ENCODE measurements at regions not wholly inside any gene's neighbourhood (a gene's known extent, or its start where the extent isn't known, plus 50 kb on each side); places are given as distances from the start of the nearest gene placed in this dataset.

- DNase-seq (ENCODE audit: low read depth in 2 of 2): no peak
Observed at GRCh38 chr3:159127021-159127392, 325.2 kb downstream of the MFSD1 start.

DNA sequence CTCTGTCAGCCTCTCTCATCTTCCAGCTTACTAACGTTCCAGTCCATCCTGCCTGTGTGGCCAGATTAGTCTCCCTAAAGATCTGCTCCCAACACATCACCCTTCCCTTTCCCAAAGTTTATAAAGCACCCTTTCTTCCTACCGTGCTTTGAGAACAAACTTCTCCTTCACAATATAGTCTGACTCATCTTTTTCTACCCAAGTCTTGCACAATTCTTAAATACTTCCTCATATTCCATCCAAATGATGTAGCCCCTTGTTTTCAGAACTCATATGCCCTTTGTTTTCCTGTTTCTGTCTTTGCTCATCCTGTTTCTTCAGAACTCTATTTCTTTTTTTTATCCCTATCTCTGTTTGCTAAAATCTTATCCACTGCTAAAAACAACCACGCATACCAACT is 326.8 kb downstream of the MFSD1 start:
- no peak for DNase-seq (ENCODE audit: low read depth in 2 of 2)

DNA sequence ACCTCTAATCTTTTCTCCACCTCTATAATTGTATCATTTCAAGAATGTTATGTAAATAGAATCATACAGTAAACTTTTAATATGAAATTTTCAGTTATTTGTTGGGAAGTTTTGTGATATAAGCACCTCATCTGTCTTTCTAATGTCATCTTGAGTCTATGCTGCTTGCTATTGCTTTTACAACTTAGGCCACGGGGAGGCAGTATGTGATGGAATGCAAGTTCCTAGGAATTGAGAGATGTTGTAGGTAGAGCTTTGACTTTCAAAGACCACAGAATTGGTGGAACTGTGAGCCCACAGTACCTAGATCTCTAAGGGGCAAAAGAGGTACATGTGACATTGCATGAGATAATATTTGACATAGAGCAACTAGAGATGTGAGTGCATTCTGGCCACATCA is 328.3 kb downstream of the MFSD1 start:
- no peak for DNase-seq (ENCODE audit: low read depth in 2 of 2)

DNA sequence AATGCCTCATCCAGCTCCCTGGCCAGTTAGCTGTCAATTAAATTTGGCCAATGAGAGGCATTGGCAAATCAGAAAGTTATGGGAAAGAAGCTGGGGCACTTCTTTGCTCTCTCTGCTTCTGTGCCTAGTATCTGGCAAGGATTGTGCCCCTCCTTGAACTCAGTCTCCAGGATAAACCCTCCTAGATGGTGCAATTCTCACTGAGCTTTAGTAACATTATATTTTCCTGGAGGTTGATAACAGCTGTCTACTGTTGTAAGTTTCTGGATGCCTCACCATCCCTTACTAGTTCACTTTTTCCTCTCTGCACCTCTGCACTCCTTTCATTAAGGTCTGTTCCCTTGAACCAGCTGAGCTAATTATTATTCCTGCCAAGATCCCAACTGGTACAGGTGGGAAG is 329.5 kb downstream of the MFSD1 start:
- no peak for DNase-seq (ENCODE audit: low read depth in 2 of 2)

DNA sequence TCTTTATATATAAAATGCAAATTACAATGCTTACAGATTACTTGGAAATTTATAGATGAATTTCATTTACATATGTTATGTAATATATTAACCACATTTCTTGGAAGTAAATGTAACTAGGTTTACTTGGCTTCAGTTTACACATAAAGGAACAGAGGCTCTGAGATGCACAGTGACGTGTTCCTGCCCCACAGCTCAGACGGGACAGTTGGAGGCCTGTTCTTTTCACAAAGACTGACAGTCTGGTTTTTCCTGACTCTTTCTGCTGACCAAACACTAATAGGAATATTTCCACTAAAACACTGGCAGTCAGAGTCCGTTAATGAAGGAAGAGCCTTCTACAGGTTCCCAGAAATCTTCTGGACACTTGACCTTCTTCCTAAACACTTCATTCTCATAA is 336.1 kb downstream of the MFSD1 start:
- DNase-seq (ENCODE audit: low read depth in 2 of 2): no peak

DNA sequence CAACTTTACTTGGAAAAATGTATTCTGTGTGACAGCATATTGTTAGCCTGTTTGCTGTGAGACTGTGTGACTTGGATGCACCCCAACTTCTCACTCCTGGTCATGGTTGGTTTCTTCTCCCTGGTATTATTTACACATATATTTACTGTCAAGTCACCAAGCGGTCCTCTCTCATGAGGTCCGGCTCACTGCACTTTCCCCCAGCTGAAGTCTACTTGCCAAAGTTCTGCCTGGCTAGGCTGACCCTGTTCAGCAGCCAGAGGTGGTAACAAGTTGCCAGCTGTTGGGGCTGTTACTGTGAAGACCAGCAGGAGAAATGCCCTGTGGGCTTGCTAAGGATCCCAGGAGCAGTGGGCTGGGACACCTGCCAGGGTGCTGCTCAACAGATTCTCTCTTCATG is 337.5 kb downstream of the MFSD1 start:
- no peak for DNase-seq (ENCODE audit: low read depth in 2 of 2)

- DNase-seq (ENCODE audit: low read depth in 2 of 2): no peak
Observed at GRCh38 chr3:159144472-159144871, 342.6 kb downstream of the MFSD1 start.

GRCh38 chr3:159144891-159145290 is 343.0 kb downstream of the MFSD1 start:
- DNase-seq (ENCODE audit: low read depth in 2 of 2): no peak

DNA sequence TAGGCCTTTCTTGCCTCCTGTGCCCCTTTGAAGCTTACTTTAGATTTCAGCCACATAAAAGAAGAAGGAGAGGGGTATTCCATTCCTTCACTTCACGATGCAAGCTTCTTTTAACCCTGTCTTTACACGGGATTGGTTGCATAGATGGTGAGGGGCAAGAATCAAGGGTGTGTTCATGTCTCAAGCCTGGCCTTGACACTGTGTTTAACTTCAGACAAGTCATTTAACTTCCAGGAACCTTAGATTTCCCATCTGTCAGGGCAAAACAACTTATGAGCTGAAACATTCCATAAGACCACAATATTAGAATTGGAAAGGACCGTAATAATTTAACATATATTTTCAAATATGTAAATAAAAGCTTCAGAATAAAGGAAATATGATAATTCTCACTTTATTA is 344.5 kb downstream of the MFSD1 start:
- no peak for DNase-seq (ENCODE audit: low read depth in 2 of 2)

- no peak for DNase-seq (ENCODE audit: low read depth in 2 of 2)
Observed at GRCh38 chr3:159146856-159147435, 345.1 kb downstream of the MFSD1 start.

DNA sequence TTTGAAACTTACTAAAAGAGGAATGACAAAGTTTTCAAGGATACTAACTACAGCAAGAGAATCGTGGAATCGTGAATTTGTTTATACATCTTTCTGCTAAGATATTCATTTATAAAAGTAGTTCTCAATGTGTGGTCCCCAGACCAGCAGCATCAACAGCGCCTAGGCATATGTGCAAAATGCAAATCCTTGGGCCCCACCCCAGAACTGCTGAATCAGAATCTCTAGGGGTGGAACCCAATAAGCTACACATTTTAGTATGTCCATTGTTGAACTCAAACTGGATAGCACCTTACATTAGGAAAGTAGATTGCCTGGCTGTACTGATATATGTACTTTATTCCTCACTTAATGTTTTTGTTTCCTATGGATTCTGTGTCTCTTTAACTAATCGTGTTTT is 346.0 kb downstream of the MFSD1 start:
- no peak for DNase-seq (ENCODE audit: low read depth in 2 of 2)

GRCh38 chr3:159148466-159148865 is 346.6 kb downstream of the MFSD1 start:
- DNase-seq (ENCODE audit: low read depth in 2 of 2): no peak

DNA sequence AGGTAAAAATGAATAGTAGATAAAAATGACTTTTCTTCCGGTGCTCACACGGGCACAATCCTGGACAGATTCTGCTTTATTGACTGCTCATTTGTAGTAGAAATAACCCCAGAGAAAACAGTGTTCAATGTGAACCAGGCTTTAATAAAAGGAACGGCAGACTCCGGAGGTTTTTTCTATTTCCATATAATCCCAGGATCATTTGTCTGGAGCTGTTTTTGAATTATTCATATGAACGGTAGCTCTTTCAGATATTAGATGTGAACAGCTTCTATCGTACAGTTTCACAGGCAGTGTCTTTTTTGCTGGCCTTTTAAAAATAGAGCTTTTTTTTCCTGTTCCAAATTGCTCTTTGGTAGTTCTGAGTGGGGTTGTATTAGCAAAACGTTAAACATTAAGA is 347.3 kb downstream of the MFSD1 start:
- DNase-seq (ENCODE audit: low read depth in 2 of 2): no peak

DNA sequence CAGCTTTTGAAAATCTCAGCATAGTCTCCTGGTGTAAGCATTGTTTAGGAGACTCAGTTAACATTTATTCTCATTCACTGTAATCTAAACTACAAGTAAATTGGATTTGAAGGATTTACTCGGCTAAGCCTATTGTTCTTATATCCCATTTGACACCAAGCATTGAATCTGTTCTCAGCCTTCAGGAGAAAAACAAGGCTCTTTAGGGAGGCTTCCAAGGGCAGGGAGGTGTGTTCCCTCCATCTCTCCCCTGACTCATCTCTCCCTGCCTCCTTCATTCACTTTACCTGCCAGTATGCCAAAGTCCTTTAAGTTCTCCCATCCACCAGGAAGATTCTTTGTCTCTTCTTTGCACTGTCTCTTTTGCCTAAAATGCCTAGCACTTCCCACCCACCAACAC is 347.8 kb downstream of the MFSD1 start:
- DNase-seq (ENCODE audit: low read depth in 2 of 2): no peak

DNA sequence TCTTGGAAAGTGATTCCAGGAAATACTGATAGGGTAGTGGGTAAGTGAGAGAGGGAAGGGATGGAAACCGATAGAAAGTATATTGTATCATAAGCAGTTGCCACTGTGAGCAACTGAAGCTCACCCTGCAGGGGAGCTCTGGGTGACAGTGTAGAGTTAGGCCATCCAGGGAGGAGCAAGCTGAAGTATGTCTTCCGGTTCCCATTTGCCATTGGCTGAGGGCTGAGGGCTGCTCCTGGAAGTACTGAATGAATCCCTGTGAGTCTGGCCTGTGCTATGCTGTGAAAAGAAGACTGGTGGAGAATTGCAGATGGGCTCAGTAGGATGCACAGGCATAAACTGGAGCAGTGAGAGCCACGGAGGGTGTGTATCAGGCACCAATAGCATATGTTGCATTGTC is 348.3 kb downstream of the MFSD1 start:
- DNase-seq (ENCODE audit: low read depth in 2 of 2): no peak

DNA sequence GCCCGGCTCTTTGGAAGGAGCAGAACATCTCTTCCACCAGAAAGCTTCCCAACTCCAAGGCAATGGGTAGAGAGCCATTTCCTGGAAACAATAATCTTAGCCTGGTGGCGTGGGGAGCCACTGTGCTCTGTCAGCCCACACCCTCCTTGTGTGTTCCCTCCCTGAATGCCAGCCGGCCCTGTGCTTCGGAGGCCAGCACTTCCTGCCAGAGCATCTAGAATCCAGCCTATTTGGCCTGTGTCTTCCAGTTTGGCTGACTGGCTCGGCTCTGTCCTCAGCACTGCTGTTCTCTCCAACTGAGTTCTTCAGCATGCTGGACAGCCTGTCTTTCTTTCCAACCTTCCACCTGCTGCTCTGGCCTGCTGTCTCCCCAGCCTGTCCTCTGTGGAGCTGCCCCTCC is 349.3 kb downstream of the MFSD1 start:
- DNase-seq (ENCODE audit: low read depth in 2 of 2): no peak

DNA sequence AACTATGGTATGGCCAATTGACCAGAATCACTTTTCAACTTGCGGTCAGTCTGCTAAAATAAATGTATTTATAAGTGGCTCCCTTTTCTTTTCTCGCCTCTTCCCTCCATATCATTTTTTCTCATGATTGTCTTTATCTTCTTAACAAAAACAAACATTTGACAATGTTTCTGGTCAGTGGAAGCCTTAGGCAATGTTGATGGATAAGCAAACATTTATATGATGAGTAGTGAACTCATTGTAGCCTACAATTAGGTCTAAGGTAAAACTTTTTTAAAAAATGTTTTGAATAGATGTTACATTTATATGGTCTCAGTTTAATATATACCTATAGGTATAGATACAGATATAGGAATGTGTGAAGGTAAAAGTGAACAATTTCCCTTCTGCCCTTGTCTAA is 355.4 kb downstream of the MFSD1 start:
- no peak for DNase-seq (ENCODE audit: low read depth in 2 of 2)

DNA sequence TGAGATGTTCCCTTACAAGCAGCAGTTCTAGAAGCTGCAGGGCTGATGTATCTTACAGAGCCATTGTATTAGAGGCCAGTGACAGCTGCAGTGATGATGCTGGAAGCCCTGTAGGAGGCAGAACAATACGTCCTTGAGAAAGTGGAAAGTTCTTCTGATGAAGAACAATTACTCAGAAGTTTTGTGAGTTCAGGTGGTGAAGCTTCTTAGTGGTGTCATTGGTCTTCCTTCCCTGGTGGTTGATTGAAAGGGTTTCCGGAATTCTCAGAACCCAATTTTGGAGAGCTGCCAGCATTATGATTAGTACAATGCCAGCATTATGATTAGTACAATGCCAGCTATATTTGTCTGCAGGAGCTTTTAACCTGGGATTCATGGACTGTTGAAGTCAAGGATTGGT is 356.4 kb downstream of the MFSD1 start:
- DNase-seq (ENCODE audit: low read depth in 2 of 2): no peak

GRCh38 chr3:159158801-159159200 is 356.9 kb downstream of the MFSD1 start:
- DNase-seq (ENCODE audit: low read depth in 2 of 2): no peak

- DNase-seq (ENCODE audit: low read depth in 2 of 2): no peak
Observed at GRCh38 chr3:159159546-159159945, 357.7 kb downstream of the MFSD1 start.

- no peak for DNase-seq (ENCODE audit: low read depth in 2 of 2)
Observed at GRCh38 chr3:159163656-159164055, 361.8 kb downstream of the MFSD1 start.

GRCh38 chr3:159165961-159166360 is 364.1 kb downstream of the MFSD1 start:
- no peak for DNase-seq (ENCODE audit: low read depth in 2 of 2)

DNA sequence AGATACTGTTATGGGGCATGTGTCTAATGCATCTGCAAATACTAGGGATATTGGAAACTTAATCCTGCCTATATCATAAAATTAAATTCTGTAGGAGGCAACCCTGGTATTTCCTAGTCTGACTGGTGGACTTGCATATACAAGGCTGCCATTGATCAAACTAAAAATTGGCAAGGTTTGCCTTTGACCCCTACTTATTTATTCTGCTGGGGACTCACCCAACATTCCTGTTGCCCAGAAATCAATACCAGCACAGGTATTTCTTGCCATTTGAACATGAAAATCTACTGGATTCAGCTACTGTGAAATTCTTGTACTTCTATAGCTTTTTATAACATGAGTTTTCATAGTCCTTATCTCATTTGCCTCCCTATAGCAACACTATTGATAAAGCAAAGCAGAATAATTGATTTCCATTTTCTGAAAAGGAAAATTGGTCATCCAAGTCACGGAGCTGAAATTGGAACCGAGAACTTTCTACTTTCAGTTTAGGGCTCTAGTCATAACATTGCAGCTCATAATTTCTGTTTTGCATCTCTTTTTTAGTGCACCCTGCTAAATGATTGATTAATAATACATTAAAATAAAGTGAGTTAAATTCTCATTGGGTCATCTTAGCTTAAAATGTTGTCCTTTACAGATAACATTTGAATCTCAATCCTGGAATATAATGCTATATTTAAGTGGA is 365.2 kb downstream of the MFSD1 start:
- no peak for DNase-seq (ENCODE audit: low read depth in 2 of 2)

GRCh38 chr3:159168788-159169187 is 366.9 kb downstream of the MFSD1 start:
- DNase-seq (ENCODE audit: low read depth in 2 of 2): no peak

Data from stimulated activated CD8-positive, alpha-beta memory T cell treated with anti-CD3 and anti-CD28 coated beads, Interleukin-2, amount 100 ng/mL, for 48 hours (primary cell).